Endothelial cell of umbilical vein (primary cell): ENCODE measurements at regions not wholly inside any gene's neighbourhood (a gene's known extent, or its start where the extent isn't known, plus 50 kb on each side); places are given as distances from the start of the nearest gene placed in this dataset.

Experiments
- BruUV-seq: library from RNA; stranded (reverse); fragments of 400-500 nt; replicated peaks from 2 replicates; lab custom pipeline; 2021; lab: Mats Ljungman, UMichigan
- CTCF ChIA-PET: fragments of 300-600, 350-600 bp; sonication (Branson Sonifier 250); formaldehyde crosslinking; loops from one replicate; lab custom pipeline; 2021; ENCODE audit warnings: antibody characterized with exemption, inconsistent platforms; lab: Charles Lee
- POLR2A ChIA-PET: fragments of 300-600, 350-600 bp; sonication (Branson Sonifier 250); formaldehyde crosslinking; loops from one replicate; lab custom pipeline; 2021; ENCODE audit warnings: antibody characterized with exemption, inconsistent platforms; lab: Charles Lee
- DNase-seq: peaks from one replicate; pipeline ENCODE4 v3.0.0-alpha.2; 2011; ENCODE audit warnings: low read depth, low spot score
- FAIRE-seq: peaks from 2 replicates; lab custom pipeline; 2011; peaks lifted over from hg19 to GRCh38; lab: Jason Lieb, UNC
- H2AFZ ChIP-seq: 2 replicates; pipeline ENCODE4 v1.6.0; 2012; ENCODE audit warnings: low read depth, low read length, control low read depth, inconsistent platforms
- H3K27ac ChIP-seq: 2 replicates; pipeline ENCODE4 v1.5.1; 2011; ENCODE audit warnings: low read depth, mild to moderate bottlenecking, control low read depth, low read length, moderate library complexity; ENCODE audit not compliant: insufficient read depth
- H3K27me3 ChIP-seq, 2 experiments: 2 replicates each; pipeline versions ENCODE4 v1.6.0 to v1.6.1; 2011; ENCODE audit warnings: low read length in 2 of 2, mixed read lengths in 1 of 2; ENCODE audit not compliant: control insufficient read depth in 2 of 2, insufficient read depth in 2 of 2
- H3K36me3 ChIP-seq, 2 experiments: 2 replicates in 1 of 2; 3 replicates in 1 of 2; pipeline ENCODE4 v1.5.1; 2011; ENCODE audit warnings: low read length in 2 of 2, mild to moderate bottlenecking in 1 of 2, moderate library complexity in 1 of 2; ENCODE audit not compliant: control insufficient read depth in 2 of 2, insufficient read depth in 2 of 2; ENCODE audit errors: extremely low read depth in 1 of 2
- H3K4me1 ChIP-seq: 3 replicates; pipeline ENCODE4 v1.5.1; 2011; ENCODE audit warnings: mild to moderate bottlenecking, low read length; ENCODE audit not compliant: control insufficient read depth, insufficient read depth; ENCODE audit errors: extremely low read depth
- H3K4me2 ChIP-seq: 2 replicates; pipeline ENCODE4 v1.6.1; 2011; ENCODE audit warnings: low read length, control low read depth, mixed read lengths; ENCODE audit not compliant: insufficient read depth
- H3K4me3 ChIP-seq, 3 experiments: fragments of 200-600 bp in 1 of 3; sonication (generic), shearing (Covaris generic) in 1 of 3; replicated peaks in 1 of 3; 2 replicates each; pipeline ENCODE4 v1.5.1; 2011 to 2016; ENCODE audit warnings: control low read depth in 3 of 3, low read length in 3 of 3, mild to moderate bottlenecking in 2 of 3, inconsistent platforms in 1 of 3, low read depth in 1 of 3, moderate library complexity in 1 of 3; ENCODE audit not compliant: insufficient read depth in 1 of 3
- H3K79me2 ChIP-seq: 2 replicates; pipeline ENCODE4 v1.6.0; 2012; ENCODE audit warnings: low read length, inconsistent platforms; ENCODE audit not compliant: control insufficient read depth, insufficient read depth
- H3K9ac ChIP-seq: replicated peaks from 2 replicates; pipeline ENCODE3; 2011; ENCODE audit warnings: low read length, control low read depth; ENCODE audit not compliant: insufficient read depth; ENCODE audit errors: extremely low read depth
- H3K9me1 ChIP-seq: replicated peaks from 3 replicates; pipeline ENCODE4 v1.6.0; 2011; ENCODE audit warnings: mild to moderate bottlenecking, low read length; ENCODE audit not compliant: control insufficient read depth, insufficient read depth; ENCODE audit errors: extremely low read depth
- H3K9me3 ChIP-seq: replicated peaks from 2 replicates; pipeline ENCODE4 v1.5.1; 2012; ENCODE audit warnings: low read length, inconsistent platforms; ENCODE audit not compliant: control insufficient read depth, insufficient read depth
- H4K20me1 ChIP-seq: replicated peaks from 2 replicates; pipeline ENCODE3; 2011; ENCODE audit warnings: mild to moderate bottlenecking, low read length; ENCODE audit not compliant: control insufficient read depth, insufficient read depth; ENCODE audit errors: extremely low read depth
- CTCF ChIP-seq, 2 donors: IDR thresholded peaks; 1 replicate in 1 of 2; 2 replicates in 1 of 2; pipeline ENCODE4 v1.5.1; 2011; ENCODE audit warnings: low read length in 2 of 2, mild to moderate bottlenecking in 2 of 2, moderate library complexity in 2 of 2, control low read depth in 1 of 2, inconsistent platforms in 1 of 2, low read depth in 1 of 2; ENCODE audit not compliant: insufficient read depth in 1 of 2; ENCODE audit errors: extremely low read depth in 1 of 2
- EZH2 ChIP-seq: IDR thresholded peaks from 2 replicates; pipeline ENCODE4 v1.6.1; 2012; ENCODE audit warnings: borderline replicate concordance, low read depth, mild to moderate bottlenecking, moderate library complexity, low read length, inconsistent platforms; ENCODE audit not compliant: severe bottlenecking
- FOS ChIP-seq: IDR thresholded peaks from 2 replicates; pipeline ENCODE4 v1.6.1; 2011; ENCODE audit warnings: mild to moderate bottlenecking, low read length, moderate library complexity, borderline replicate concordance; ENCODE audit not compliant: insufficient read depth
- GATA2 ChIP-seq: IDR thresholded peaks from 2 replicates; pipeline ENCODE4 v1.7.0; 2011; ENCODE audit warnings: low read depth, mild to moderate bottlenecking, moderate library complexity, mixed read lengths, low read length; ENCODE audit not compliant: insufficient read length, insufficient read depth
- JUN ChIP-seq: IDR thresholded peaks from 2 replicates; pipeline ENCODE4 v1.6.1; 2011; ENCODE audit warnings: borderline replicate concordance, low read depth; ENCODE audit not compliant: insufficient read length, insufficient read depth
- MYC ChIP-seq: IDR thresholded peaks from one replicate; pipeline ENCODE4 v1.6.1; 2011; ENCODE audit warnings: mild to moderate bottlenecking, low read depth, low read length
- POLR2A ChIP-seq: IDR thresholded peaks from 2 replicates; pipeline ENCODE4 v1.6.1; 2012; ENCODE audit warnings: low read depth, mild to moderate bottlenecking, control low read depth, low read length
- dilution Hi-C: fragments of 300-500 bp; cut with MboI; formaldehyde crosslinking; loops from one replicate; pipeline ENCODE4 v1.15.0; 2019; ENCODE audit warnings: low sequenced_read_pairs; ENCODE audit not compliant: extremely low pct_ligation_motif_present
- intact Hi-C: fragments of 100-400 bp; cut with micrococcal nuclease; formaldehyde crosslinking; loops from one replicate; pipeline ENCODE4 v1.10.0; 2022
- TF ChIP-seq, protein P1 (sequence below): IDR thresholded peaks from 2 replicates; pipeline ENCODE4 v1.6.1; 2011; ENCODE audit not compliant: insufficient read depth, insufficient read length

GRCh38 chr2:123451542-123451941, 573.5 kb upstream of the CNTNAP5 start:
- Histone ChIP-seq H3K4me1 (no peaks in the 10 kb centered on the region), H3K27ac (no peak overlapping the region), H3K9me1 (no peaks in the 10 kb centered on the region), H3K27me3 (no peaks in the 10 kb centered on the region), H3K36me3 (no peaks in the 10 kb centered on the region), H2AFZ (no peak overlapping the region), H3K4me2 (no peak overlapping the region), H3K9me3 (no peaks in the 10 kb centered on the region), H4K20me1 (no peaks in the 10 kb centered on the region), H3K4me3 (no peak overlapping the region), H3K79me2 (no peaks in the 10 kb centered on the region), H3K9ac (no peak overlapping the region)
- BruUV-seq: no TSS peak
- CTCF ChIA-PET: no interaction called here
- dilution Hi-C loops: no loop called here
- no peak for DNase-seq
- intact Hi-C loops: no loop called here
- TF ChIP-seq FOS: no peak
- no peak for TF ChIP-seq EZH2
- TF ChIP-seq GATA2: no peak
- TF ChIP-seq MYC: no peak
- no peak for TF ChIP-seq JUN
- TF ChIP-seq CTCF (IDR thresholded peaks at IDR 0.05; ENCODE audit: extremely low read depth in 1 of 2, insufficient read depth in 1 of 2, low read depth in 1 of 2, low read length in 2 of 2): no peak
- TF ChIP-seq, protein P1, sequence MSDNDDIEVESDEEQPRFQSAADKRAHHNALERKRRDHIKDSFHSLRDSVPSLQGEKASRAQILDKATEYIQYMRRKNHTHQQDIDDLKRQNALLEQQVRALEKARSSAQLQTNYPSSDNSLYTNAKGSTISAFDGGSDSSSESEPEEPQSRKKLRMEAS: no peak
- TF ChIP-seq POLR2A: no peak
- no peak for FAIRE-seq
- POLR2A ChIA-PET: no interaction called here
